ENCODE measurements at regions not wholly inside any gene's neighbourhood (a gene's known extent, or its start where the extent isn't known, plus 50 kb on each side); places are given as distances from the start of the nearest gene placed in this dataset.

DNA sequence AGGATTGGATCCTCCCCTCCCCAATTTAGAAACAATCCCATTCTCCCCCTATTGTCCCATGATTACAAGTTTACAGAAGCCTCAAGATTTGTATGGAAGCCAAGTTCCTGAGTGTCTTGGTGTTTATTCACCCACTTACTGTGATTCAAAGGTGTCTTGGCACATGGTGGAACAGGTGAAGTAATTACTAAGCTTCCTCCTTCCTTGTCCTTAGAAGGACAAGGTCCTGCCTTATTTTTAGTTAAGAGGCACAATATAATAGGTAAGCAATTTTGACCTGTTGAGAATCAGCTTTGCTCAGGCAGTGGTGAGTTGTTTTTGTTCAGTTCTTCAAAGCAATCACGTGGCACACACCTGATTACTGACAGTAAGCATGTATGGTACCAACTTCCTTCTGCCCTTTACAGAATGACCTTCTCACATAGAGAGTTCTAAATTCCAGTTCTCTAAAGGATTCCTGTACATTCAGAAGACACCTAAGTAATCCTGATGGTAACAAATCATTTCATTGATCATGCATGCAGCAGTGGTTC lies 60.7 kb upstream of the SLC13A1 start:
- TF ChIP-seq, protein P1, sequence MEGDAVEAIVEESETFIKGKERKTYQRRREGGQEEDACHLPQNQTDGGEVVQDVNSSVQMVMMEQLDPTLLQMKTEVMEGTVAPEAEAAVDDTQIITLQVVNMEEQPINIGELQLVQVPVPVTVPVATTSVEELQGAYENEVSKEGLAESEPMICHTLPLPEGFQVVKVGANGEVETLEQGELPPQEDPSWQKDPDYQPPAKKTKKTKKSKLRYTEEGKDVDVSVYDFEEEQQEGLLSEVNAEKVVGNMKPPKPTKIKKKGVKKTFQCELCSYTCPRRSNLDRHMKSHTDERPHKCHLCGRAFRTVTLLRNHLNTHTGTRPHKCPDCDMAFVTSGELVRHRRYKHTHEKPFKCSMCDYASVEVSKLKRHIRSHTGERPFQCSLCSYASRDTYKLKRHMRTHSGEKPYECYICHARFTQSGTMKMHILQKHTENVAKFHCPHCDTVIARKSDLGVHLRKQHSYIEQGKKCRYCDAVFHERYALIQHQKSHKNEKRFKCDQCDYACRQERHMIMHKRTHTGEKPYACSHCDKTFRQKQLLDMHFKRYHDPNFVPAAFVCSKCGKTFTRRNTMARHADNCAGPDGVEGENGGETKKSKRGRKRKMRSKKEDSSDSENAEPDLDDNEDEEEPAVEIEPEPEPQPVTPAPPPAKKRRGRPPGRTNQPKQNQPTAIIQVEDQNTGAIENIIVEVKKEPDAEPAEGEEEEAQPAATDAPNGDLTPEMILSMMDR (conservative IDR thresholded peaks at IDR 0.05; ENCODE audit: control insufficient read depth, insufficient read depth, low read depth, low read length) = no peak
- no peak for DNase-seq (ENCODE audit: low read depth)
- no peak overlapping the region for H3K4me3 ChIP-seq (ENCODE audit: control insufficient read depth, low read depth, low read length)

DNA sequence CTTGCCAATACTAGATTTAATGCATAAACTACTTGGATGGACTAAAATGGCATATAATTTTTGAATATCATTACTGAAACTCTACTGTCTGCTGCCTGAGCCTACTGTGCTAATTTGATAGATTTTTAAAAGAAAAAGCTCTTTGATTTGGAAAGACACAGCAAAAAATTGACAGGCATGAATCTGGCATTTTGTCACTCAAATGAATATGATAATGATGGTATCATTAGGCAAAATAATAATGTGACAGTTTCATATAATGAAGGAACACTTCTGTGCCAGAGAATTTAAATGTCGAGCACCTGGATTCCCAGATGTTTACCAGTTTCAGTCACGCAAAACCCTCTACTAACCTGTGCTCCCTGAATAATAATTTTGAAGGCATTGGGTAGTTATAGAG lies 60.0 kb upstream of the SLC13A1 start:
- no peak for DNase-seq (ENCODE audit: low read depth)
- TF ChIP-seq, protein P1 (conservative IDR thresholded peaks at IDR 0.05; ENCODE audit: control insufficient read depth, insufficient read depth, low read depth, low read length) = no peak
- no peak overlapping the region for H3K4me3 ChIP-seq (ENCODE audit: control insufficient read depth, low read depth, low read length)
